ENCODE measurements at regions not wholly inside any gene's neighbourhood (a gene's known extent, or its start where the extent isn't known, plus 50 kb on each side); places are given as distances from the start of the nearest gene placed in this dataset.

DNA sequence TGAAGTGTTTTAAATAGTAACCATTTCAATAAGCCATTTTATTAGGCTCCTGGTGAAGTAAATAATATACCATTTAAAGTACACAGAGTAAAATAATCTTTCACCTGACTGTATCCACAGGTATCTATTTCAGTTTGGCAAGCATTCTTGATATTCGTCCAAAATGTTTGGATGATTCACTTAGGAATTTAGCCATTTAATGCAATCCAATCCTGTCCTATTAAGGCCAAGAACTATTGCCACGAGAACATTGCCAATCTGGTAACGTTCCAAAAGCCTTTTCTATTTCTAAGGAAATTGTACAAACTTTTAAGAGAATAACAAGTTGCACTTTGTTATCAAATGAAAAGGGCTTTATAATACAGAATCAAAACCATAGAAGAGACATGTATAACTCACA, 209.8 kb upstream of the THRB start:
- Histone ChIP-seq H3K36me3 (ENCODE audit: control insufficient read depth in 5 of 5, insufficient read depth in 5 of 5, low read length in 5 of 5) (no peaks in the 10 kb centered on the region), H3K27ac (ENCODE audit: low read depth, low read length) (no peak overlapping the region)

GRCh38 chr3:24707936-24708335, 213.3 kb upstream of the THRB start:
- H3K36me3 ChIP-seq (ENCODE audit: control insufficient read depth in 5 of 5, insufficient read depth in 5 of 5, low read length in 5 of 5): no peaks in the 10 kb centered on the region
- peaks cover 0 to 3% (median 0%) of the 10 kb centered on the region in 5 donors for H3K27me3 ChIP-seq (ENCODE audit: control insufficient read depth in 5 of 5, insufficient read depth in 4 of 5, low read length in 5 of 5)
- H3K9me3 ChIP-seq (ENCODE audit: control insufficient read depth in 5 of 5, low read length in 5 of 5): no peaks in the 10 kb centered on the region
- H3K27ac ChIP-seq (ENCODE audit: low read depth, low read length): no peak overlapping the region
- no peak overlapping the region for H3K9ac ChIP-seq (ENCODE audit: low read length in 5 of 5)
- H3K4me3 ChIP-seq (ENCODE audit: low read depth in 1 of 5, low read length in 5 of 5): no peak overlapping the region
- peaks cover 0 to 6% (median 0%) of the 10 kb centered on the region in 5 donors for H3K4me1 ChIP-seq (ENCODE audit: control insufficient read depth in 5 of 5, insufficient read depth in 5 of 5, low read length in 5 of 5)

More for the DNA sequence above, 209.8 kb upstream of the THRB start:
- no peaks in the 10 kb centered on the region for H3K9me3 ChIP-seq (ENCODE audit: control insufficient read depth in 5 of 5, low read length in 5 of 5)
- H3K4me3 ChIP-seq (ENCODE audit: low read depth in 1 of 5, low read length in 5 of 5): no peak overlapping the region
- peaks cover 0 to 3% (median 0%) of the 10 kb centered on the region in 5 donors for H3K27me3 ChIP-seq (ENCODE audit: control insufficient read depth in 5 of 5, insufficient read depth in 4 of 5, low read length in 5 of 5)
- peaks cover 0 to 6% (median 0%) of the 10 kb centered on the region in 5 donors for H3K4me1 ChIP-seq (ENCODE audit: control insufficient read depth in 5 of 5, insufficient read depth in 5 of 5, low read length in 5 of 5)
- H3K9ac ChIP-seq (ENCODE audit: low read length in 5 of 5): no peak overlapping the region

DNA sequence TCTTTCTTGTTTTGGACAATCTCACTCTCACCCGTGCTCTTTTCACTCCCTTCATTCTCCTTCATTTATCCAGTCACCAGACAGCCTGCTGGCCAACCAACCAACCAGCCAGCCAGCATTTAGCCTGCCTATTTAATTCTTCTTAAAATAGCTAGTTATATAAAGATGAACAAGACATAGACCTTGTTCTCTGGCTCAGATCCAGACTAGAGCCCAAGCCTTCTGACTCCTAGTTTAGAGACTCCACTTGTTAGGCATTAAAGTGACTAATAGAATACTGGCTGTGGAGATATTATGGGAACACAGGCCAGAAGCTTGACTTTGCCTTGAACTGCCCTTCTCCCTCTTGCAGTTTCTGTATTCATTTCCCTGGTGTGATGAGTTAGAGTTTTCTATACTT, 215.3 kb upstream of the THRB start:
- H3K9me3 ChIP-seq (ENCODE audit: control insufficient read depth in 5 of 5, low read length in 5 of 5): no peaks in the 10 kb centered on the region
- no peak overlapping the region for H3K27ac ChIP-seq (ENCODE audit: low read depth, low read length)
- H3K4me1 ChIP-seq (ENCODE audit: control insufficient read depth in 5 of 5, insufficient read depth in 5 of 5, low read length in 5 of 5): peaks cover 0 to 2% (median 0%) of the 10 kb centered on the region in 5 donors
- H3K4me3 ChIP-seq (ENCODE audit: low read depth in 1 of 5, low read length in 5 of 5): no peak overlapping the region
- H3K27me3 ChIP-seq (ENCODE audit: control insufficient read depth in 5 of 5, insufficient read depth in 4 of 5, low read length in 5 of 5): peaks cover 0 to 3% (median 0%) of the 10 kb centered on the region in 5 donors
- no peak overlapping the region for H3K9ac ChIP-seq (ENCODE audit: low read length in 5 of 5)
- H3K36me3 ChIP-seq (ENCODE audit: control insufficient read depth in 5 of 5, insufficient read depth in 5 of 5, low read length in 5 of 5): no peaks in the 10 kb centered on the region

GRCh38 chr3:24713516-24713915, 218.9 kb upstream of the THRB start:
- Histone ChIP-seq H3K9me3 (ENCODE audit: control insufficient read depth in 5 of 5, low read length in 5 of 5) (no peaks in the 10 kb centered on the region), H3K9ac (ENCODE audit: low read length in 5 of 5) (no peak overlapping the region), H3K27me3 (ENCODE audit: control insufficient read depth in 5 of 5, insufficient read depth in 4 of 5, low read length in 5 of 5) (peaks cover 0 to under 1% (median 0%) of the 10 kb centered on the region in 5 donors), H3K36me3 (ENCODE audit: control insufficient read depth in 5 of 5, insufficient read depth in 5 of 5, low read length in 5 of 5) (no peaks in the 10 kb centered on the region), H3K4me1 (ENCODE audit: control insufficient read depth in 5 of 5, insufficient read depth in 5 of 5, low read length in 5 of 5) (peaks cover 0 to 2% (median 0%) of the 10 kb centered on the region in 5 donors), H3K4me3 (ENCODE audit: low read depth in 1 of 5, low read length in 5 of 5) (no peak overlapping the region), H3K27ac (ENCODE audit: low read depth, low read length) (no peak overlapping the region)

GRCh38 chr3:24714436-24714835, 219.8 kb upstream of the THRB start:
- H3K9me3 ChIP-seq (ENCODE audit: control insufficient read depth in 5 of 5, low read length in 5 of 5): no peaks in the 10 kb centered on the region
- H3K9ac ChIP-seq (ENCODE audit: low read length in 5 of 5): no peak overlapping the region
- H3K27me3 ChIP-seq (ENCODE audit: control insufficient read depth in 5 of 5, insufficient read depth in 4 of 5, low read length in 5 of 5): no peaks in the 10 kb centered on the region
- H3K36me3 ChIP-seq (ENCODE audit: control insufficient read depth in 5 of 5, insufficient read depth in 5 of 5, low read length in 5 of 5): no peaks in the 10 kb centered on the region
- H3K4me3 ChIP-seq (ENCODE audit: low read depth in 1 of 5, low read length in 5 of 5): no peak overlapping the region
- peaks cover 0 to 2% (median 0%) of the 10 kb centered on the region in 5 donors for H3K4me1 ChIP-seq (ENCODE audit: control insufficient read depth in 5 of 5, insufficient read depth in 5 of 5, low read length in 5 of 5)
- H3K27ac ChIP-seq (ENCODE audit: low read depth, low read length): no peak overlapping the region

DNA sequence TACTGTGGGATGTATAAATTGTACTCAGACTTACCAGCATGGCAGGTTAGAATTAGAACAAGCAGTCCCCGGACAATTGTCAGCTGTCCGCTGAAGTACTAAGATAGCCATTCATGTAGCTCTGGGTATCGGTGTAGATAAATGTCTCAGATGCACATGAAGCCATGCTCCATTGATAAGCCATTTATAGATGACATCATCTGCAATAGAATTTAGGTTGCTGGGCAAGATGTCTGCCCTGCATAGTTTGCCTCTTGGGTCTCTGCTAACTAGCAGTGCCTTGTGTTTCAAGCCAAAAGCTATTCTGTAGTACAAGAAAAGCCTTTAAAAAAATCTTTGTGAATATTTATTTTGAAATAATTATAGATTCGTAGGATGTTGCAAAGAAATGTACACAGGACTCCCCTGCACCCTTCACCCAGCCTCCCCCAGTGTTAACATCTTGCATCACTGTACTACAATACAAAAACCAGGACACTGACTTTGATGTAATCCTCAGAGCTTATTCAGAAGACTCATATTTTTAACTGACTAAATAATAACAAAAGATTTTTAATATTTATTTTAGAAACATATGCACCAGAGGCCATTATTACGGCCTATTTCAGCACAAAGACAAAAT, 220.6 kb upstream of the THRB start:
- H3K4me3 ChIP-seq (ENCODE audit: low read depth in 1 of 5, low read length in 5 of 5): no peak overlapping the region
- H3K36me3 ChIP-seq (ENCODE audit: control insufficient read depth in 5 of 5, insufficient read depth in 5 of 5, low read length in 5 of 5): no peaks in the 10 kb centered on the region
- no peak overlapping the region for H3K27ac ChIP-seq (ENCODE audit: low read depth, low read length)
- H3K4me1 ChIP-seq (ENCODE audit: control insufficient read depth in 5 of 5, insufficient read depth in 5 of 5, low read length in 5 of 5): peaks cover 0 to 2% (median 0%) of the 10 kb centered on the region in 5 donors
- no peaks in the 10 kb centered on the region for H3K27me3 ChIP-seq (ENCODE audit: control insufficient read depth in 5 of 5, insufficient read depth in 4 of 5, low read length in 5 of 5)
- H3K9me3 ChIP-seq (ENCODE audit: control insufficient read depth in 5 of 5, low read length in 5 of 5): no peaks in the 10 kb centered on the region
- no peak overlapping the region for H3K9ac ChIP-seq (ENCODE audit: low read length in 5 of 5)

DNA sequence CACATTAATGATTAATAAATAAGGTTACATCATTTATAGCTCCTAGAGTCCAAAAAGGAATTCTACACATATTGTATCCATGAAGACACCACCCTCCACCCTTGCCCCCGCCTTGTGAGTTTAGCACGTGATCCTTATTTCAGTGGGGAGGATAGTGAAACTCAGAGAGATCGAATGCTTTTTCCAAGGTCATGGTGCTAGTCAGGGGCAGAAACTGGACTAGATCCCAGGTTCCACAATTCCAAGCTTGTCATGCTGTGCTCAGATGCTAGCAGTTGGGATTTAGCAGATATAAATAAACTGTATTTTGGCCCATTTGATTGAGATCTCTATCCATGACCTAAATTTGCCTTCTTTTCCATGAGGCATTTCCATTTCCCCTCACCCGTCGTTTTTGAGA, 227.4 kb upstream of the THRB start:
- Histone ChIP-seq H3K9ac (ENCODE audit: low read length in 5 of 5) (no peak overlapping the region), H3K9me3 (ENCODE audit: control insufficient read depth in 5 of 5, low read length in 5 of 5) (no peaks in the 10 kb centered on the region), H3K27ac (ENCODE audit: low read depth, low read length) (no peak overlapping the region), H3K36me3 (ENCODE audit: control insufficient read depth in 5 of 5, insufficient read depth in 5 of 5, low read length in 5 of 5) (no peaks in the 10 kb centered on the region), H3K4me3 (ENCODE audit: low read depth in 1 of 5, low read length in 5 of 5) (no peak overlapping the region), H3K27me3 (ENCODE audit: control insufficient read depth in 5 of 5, insufficient read depth in 4 of 5, low read length in 5 of 5) (no peaks in the 10 kb centered on the region), H3K4me1 (ENCODE audit: control insufficient read depth in 5 of 5, insufficient read depth in 5 of 5, low read length in 5 of 5) (no peaks in the 10 kb centered on the region)

- Histone ChIP-seq H3K4me3 (ENCODE audit: low read depth in 1 of 5, low read length in 5 of 5) (no peak overlapping the region), H3K36me3 (ENCODE audit: control insufficient read depth in 5 of 5, insufficient read depth in 5 of 5, low read length in 5 of 5) (no peaks in the 10 kb centered on the region), H3K9ac (ENCODE audit: low read length in 5 of 5) (no peak overlapping the region), H3K4me1 (ENCODE audit: control insufficient read depth in 5 of 5, insufficient read depth in 5 of 5, low read length in 5 of 5) (peaks cover 0 to 5% (median 0%) of the 10 kb centered on the region in 5 donors), H3K27ac (ENCODE audit: low read depth, low read length) (no peak overlapping the region), H3K27me3 (ENCODE audit: control insufficient read depth in 5 of 5, insufficient read depth in 4 of 5, low read length in 5 of 5) (no peaks in the 10 kb centered on the region), H3K9me3 (ENCODE audit: control insufficient read depth in 5 of 5, low read length in 5 of 5) (no peaks in the 10 kb centered on the region)
Measured at GRCh38 chr3:24725514-24726255, 231.0 kb upstream of the THRB start.

- no peak overlapping the region for H3K27ac ChIP-seq (ENCODE audit: low read depth, low read length)
- no peak overlapping the region for H3K4me3 ChIP-seq (ENCODE audit: low read depth in 1 of 5, low read length in 5 of 5)
- H3K36me3 ChIP-seq (ENCODE audit: control insufficient read depth in 5 of 5, insufficient read depth in 5 of 5, low read length in 5 of 5): no peaks in the 10 kb centered on the region
- no peaks in the 10 kb centered on the region for H3K9me3 ChIP-seq (ENCODE audit: control insufficient read depth in 5 of 5, low read length in 5 of 5)
- no peaks in the 10 kb centered on the region for H3K27me3 ChIP-seq (ENCODE audit: control insufficient read depth in 5 of 5, insufficient read depth in 4 of 5, low read length in 5 of 5)
- no peak overlapping the region for H3K9ac ChIP-seq (ENCODE audit: low read length in 5 of 5)
- peaks cover 0 to 5% (median 0%) of the 10 kb centered on the region in 5 donors for H3K4me1 ChIP-seq (ENCODE audit: control insufficient read depth in 5 of 5, insufficient read depth in 5 of 5, low read length in 5 of 5)
Measured at GRCh38 chr3:24726423-24726822, 231.8 kb upstream of the THRB start.

- H3K9ac ChIP-seq (ENCODE audit: low read length in 5 of 5): no peak overlapping the region
- no peak overlapping the region for H3K4me3 ChIP-seq (ENCODE audit: low read depth in 1 of 5, low read length in 5 of 5)
- H3K4me1 ChIP-seq (ENCODE audit: control insufficient read depth in 5 of 5, insufficient read depth in 5 of 5, low read length in 5 of 5): peaks cover 0 to 5% (median 0%) of the 10 kb centered on the region in 5 donors
- no peaks in the 10 kb centered on the region for H3K36me3 ChIP-seq (ENCODE audit: control insufficient read depth in 5 of 5, insufficient read depth in 5 of 5, low read length in 5 of 5)
- H3K9me3 ChIP-seq (ENCODE audit: control insufficient read depth in 5 of 5, low read length in 5 of 5): peaks cover 0 to 6% (median 0%) of the 10 kb centered on the region in 5 donors
- no peaks in the 10 kb centered on the region for H3K27me3 ChIP-seq (ENCODE audit: control insufficient read depth in 5 of 5, insufficient read depth in 4 of 5, low read length in 5 of 5)
- H3K27ac ChIP-seq (ENCODE audit: low read depth, low read length): no peak overlapping the region
Measured at GRCh38 chr3:24730173-24730572, 235.5 kb upstream of the THRB start.
